Colonic mucosa (tissue), 4 donors: ENCODE measurements at regions not wholly inside any gene's neighbourhood (a gene's known extent, or its start where the extent isn't known, plus 50 kb on each side); places are given as distances from the start of the nearest gene placed in this dataset.

Experiments
- DNase-seq: peaks from one replicate; pipeline ENCODE4 v3.0.0-alpha.2; 2020
- H3K27ac ChIP-seq: fragments of 200-600 bp; one replicate; pipeline ENCODE4 v1.8.0; 2021
- H3K27me3 ChIP-seq: fragments of 200-600 bp; one replicate; pipeline ENCODE4 v1.8.0; 2021
- H3K36me3 ChIP-seq: fragments of 200-600 bp; one replicate; pipeline ENCODE4 v1.8.0; 2021
- H3K4me1 ChIP-seq: fragments of 200-600 bp; one replicate; pipeline ENCODE4 v1.8.0; 2021; ENCODE audit warnings: mild to moderate bottlenecking
- H3K4me3 ChIP-seq: fragments of 200-600 bp; one replicate; pipeline ENCODE4 v1.8.0; 2021
- H3K9ac ChIP-seq, 2 donors: one replicate each; pipeline ENCODE4 v1.7.0; 2013; ENCODE audit warnings: control low read depth in 2 of 2, low read depth in 2 of 2, low read length in 2 of 2
- H3K9me3 ChIP-seq: fragments of 200-600 bp; one replicate; pipeline ENCODE4 v1.8.0; 2021
- intact Hi-C: fragments of 100-400 bp; cut with DNase I; formaldehyde crosslinking; loops from one replicate; pipeline ENCODE4 v1.14.1; 2022
- TF ChIP-seq, protein P1 (sequence below): fragments of 200-600 bp; IDR thresholded peaks from one replicate; pipeline ENCODE4 v1.8.0; 2022; ENCODE audit warnings: antibody characterized with exemption, mild to moderate bottlenecking
- donor health status: healthy.
- donor health status: DM: no; HTN: no; CAD: no.
- donor health status: DM: no; HTN: no; CAD: no.

DNA sequence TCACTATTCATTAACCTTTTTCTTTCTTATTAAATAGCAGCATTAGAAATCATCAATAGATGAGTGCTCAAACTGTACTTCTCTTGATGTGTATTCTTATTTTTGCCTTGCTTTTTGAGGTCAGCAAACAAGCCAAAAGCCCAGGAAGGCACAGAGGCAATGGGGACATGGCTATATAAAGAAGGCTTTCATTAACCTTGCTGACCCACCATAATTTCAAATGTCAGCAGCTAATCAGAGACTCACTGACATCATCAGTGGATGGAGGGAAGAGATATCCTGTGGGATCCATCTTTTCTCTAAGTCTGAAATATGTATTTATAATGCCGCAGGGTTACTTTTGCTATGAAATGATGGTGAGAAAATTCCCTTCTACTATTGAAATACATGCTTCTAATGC lies 1162.8 kb upstream of the ACVR2A start:
- H3K4me3 ChIP-seq = no peak overlapping the region
- no peaks in the 10 kb centered on the region for H3K4me1 ChIP-seq
- no peaks in the 10 kb centered on the region for H3K36me3 ChIP-seq
- no peaks in the 10 kb centered on the region for H3K27me3 ChIP-seq
- H3K9me3 ChIP-seq = no peaks in the 10 kb centered on the region
- no peak overlapping the region for H3K9ac ChIP-seq
- intact Hi-C loops = no loop called here
- no peak for DNase-seq
- no peak overlapping the region for H3K27ac ChIP-seq
- TF ChIP-seq, protein P1, sequence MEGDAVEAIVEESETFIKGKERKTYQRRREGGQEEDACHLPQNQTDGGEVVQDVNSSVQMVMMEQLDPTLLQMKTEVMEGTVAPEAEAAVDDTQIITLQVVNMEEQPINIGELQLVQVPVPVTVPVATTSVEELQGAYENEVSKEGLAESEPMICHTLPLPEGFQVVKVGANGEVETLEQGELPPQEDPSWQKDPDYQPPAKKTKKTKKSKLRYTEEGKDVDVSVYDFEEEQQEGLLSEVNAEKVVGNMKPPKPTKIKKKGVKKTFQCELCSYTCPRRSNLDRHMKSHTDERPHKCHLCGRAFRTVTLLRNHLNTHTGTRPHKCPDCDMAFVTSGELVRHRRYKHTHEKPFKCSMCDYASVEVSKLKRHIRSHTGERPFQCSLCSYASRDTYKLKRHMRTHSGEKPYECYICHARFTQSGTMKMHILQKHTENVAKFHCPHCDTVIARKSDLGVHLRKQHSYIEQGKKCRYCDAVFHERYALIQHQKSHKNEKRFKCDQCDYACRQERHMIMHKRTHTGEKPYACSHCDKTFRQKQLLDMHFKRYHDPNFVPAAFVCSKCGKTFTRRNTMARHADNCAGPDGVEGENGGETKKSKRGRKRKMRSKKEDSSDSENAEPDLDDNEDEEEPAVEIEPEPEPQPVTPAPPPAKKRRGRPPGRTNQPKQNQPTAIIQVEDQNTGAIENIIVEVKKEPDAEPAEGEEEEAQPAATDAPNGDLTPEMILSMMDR = no peak

DNA sequence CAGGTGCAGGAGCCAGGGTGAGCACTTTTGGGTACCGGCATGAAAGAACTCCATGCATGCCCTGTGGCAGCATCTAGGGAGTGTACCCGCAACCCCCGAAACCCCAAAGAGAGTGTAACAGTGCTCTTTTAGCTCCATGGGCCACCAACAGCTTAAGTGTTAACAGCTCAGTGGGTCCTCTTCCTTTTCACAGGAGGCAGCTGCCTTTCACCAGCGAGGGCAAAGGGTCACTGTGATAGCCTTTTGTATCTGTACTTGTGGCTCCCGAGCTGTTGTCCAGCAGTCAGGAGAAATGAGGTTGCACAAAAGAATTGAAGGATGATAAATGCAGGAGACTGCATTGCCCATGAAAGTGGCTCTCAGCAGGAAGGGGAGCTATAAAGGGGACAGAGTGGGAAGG lies 1166.3 kb upstream of the ACVR2A start:
- no peak for DNase-seq
- Histone ChIP-seq H3K9me3 (no peaks in the 10 kb centered on the region), H3K4me3 (no peak overlapping the region), H3K9ac (no peak overlapping the region), H3K27ac (no peak overlapping the region), H3K36me3 (no peaks in the 10 kb centered on the region), H3K27me3 (no peaks in the 10 kb centered on the region), H3K4me1 (no peaks in the 10 kb centered on the region)
- TF ChIP-seq, protein P1 = no peak
- intact Hi-C loops = no loop called here

DNA sequence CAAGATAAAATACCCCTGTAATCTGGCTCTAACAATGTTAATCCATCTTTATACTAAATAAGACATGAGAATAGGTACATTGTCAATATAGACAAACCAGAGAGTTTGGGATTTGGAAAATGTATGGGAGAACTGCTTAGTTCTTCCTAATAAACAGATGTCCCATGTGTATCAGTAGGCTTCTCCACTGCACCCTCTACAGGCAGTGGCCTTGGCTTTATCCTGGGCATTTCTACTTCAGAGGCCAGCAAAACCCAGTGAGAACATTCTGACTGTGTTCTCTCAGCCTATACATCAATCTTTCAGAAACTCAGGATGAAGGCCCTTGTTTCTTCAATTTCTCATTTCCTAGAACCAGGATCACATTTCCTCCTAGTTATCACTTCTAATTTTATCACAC lies 1167.5 kb upstream of the ACVR2A start:
- DNase-seq = no peak
- TF ChIP-seq, protein P1 = no peak
- Histone ChIP-seq H3K4me3 (no peak overlapping the region), H3K36me3 (no peaks in the 10 kb centered on the region), H3K4me1 (no peaks in the 10 kb centered on the region), H3K9me3 (no peaks in the 10 kb centered on the region), H3K27me3 (no peaks in the 10 kb centered on the region), H3K9ac (no peak overlapping the region), H3K27ac (no peak overlapping the region)
- intact Hi-C loops = no loop called here

DNA sequence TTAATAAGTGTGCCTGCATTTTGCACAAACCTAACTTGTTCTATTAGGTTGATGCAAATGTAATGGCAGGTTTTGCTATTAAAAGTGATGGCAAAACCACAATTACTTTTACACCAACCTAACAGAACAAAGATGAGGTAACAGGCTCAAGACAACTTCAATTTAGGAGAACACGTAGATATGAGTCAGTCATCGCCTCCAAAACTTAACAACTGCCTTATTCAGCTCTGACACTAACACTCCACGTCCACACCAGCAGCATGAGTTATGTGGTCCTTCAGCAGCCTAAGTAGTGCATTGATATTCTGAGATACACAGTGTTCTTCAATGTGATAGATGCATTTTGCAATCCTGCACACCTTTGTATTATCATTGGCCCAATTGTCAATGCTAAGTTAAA lies 1175.1 kb upstream of the ACVR2A start:
- no peak overlapping the region for H3K4me3 ChIP-seq
- H3K4me1 ChIP-seq = no peaks in the 10 kb centered on the region
- no peaks in the 10 kb centered on the region for H3K9me3 ChIP-seq
- H3K36me3 ChIP-seq = no peaks in the 10 kb centered on the region
- no peak overlapping the region for H3K27ac ChIP-seq
- TF ChIP-seq, protein P1 = no peak
- DNase-seq = no peak
- H3K27me3 ChIP-seq = no peaks in the 10 kb centered on the region
- intact Hi-C loops = no loop called here
- H3K9ac ChIP-seq = no peak overlapping the region

DNA sequence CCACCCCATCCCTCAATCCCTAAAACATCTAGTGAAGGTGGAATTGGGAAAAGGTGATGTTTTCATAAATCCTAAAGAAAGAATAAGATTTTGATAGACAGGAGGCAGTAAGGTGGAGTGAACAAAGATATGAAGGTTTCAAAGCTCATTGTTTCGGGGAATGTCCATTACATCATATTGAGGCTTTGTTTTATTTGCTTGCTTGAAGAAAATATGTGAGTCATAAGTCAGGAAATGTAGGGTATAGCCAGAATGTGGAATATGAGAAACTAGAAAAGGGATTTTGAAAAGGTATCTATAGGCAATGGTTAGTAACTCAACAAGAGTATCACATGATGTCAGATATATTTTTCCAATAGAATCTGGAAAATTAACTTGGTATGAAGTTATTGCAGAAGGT lies 1178.5 kb upstream of the ACVR2A start:
- TF ChIP-seq, protein P1 = no peak
- Histone ChIP-seq H3K27ac (no peak overlapping the region), H3K36me3 (no peaks in the 10 kb centered on the region), H3K4me1 (no peaks in the 10 kb centered on the region), H3K9me3 (no peaks in the 10 kb centered on the region), H3K9ac (no peak overlapping the region), H3K4me3 (no peak overlapping the region), H3K27me3 (no peaks in the 10 kb centered on the region)
- no peak for DNase-seq
- intact Hi-C loops = no loop called here

DNA sequence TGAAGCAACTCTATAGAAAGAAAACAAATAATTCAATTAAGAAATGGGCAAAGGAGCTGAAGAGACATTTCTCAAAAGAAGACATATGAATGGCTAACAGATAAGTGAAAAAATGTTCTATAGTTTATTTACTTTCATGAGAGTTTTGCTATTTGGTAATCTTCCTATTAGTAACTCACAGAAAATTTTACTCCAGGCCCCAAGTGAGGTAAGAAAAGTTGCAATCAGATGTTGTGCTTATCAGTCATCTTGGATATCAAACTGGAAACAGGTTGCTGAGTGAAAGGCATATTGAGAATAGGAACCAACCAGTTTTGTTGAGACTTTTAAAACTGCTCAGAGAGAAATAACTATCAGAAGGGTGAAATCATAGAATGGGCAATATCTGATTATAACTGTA lies 1179.0 kb upstream of the ACVR2A start:
- DNase-seq = no peak
- Histone ChIP-seq H3K36me3 (no peaks in the 10 kb centered on the region), H3K4me3 (no peak overlapping the region), H3K9ac (no peak overlapping the region), H3K27me3 (no peaks in the 10 kb centered on the region), H3K27ac (no peak overlapping the region), H3K9me3 (no peaks in the 10 kb centered on the region), H3K4me1 (no peaks in the 10 kb centered on the region)
- TF ChIP-seq, protein P1 = no peak
- intact Hi-C loops = no loop called here
